ENCODE measurements at regions not wholly inside any gene's neighbourhood (a gene's known extent, or its start where the extent isn't known, plus 50 kb on each side); places are given as distances from the start of the nearest gene placed in this dataset.
"Not testable (repeated sequence)": the region's sequence is repeated elsewhere in the genome, so short reads cannot be mapped to it uniquely, and the experiment has no call there.

- no peak for DNase-seq
Measured at GRCh38 chr12:89225808-89226411, 126.4 kb downstream of the DUSP6 start.

DNA sequence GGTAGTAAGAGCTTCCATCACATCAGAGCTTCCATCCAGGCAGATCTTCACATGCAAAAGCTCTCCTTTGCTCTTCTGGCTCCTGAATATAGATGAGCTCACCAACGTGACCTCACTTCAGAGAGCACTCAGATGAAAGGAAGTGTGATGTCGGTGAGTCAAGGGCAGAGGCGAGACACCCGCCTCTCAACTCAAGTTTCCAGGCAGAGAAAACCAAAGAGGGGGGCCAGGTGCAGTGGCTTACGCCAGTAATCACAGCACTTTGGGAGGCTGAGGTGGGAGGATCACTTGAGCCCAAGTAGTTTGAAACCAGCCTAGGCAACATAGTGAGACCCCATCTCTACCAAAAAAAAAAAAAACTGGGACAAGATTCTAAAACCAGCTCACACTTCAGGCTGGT is 126.9 kb downstream of the DUSP6 start:
- no peak for DNase-seq

- not testable (repeated sequence) for DNase-seq
Measured at GRCh38 chr12:89222580-89222979, 129.7 kb downstream of the DUSP6 start.

GRCh38 chr12:89217472-89217871 is 134.8 kb downstream of the DUSP6 start:
- DNase-seq: no peak

DNA sequence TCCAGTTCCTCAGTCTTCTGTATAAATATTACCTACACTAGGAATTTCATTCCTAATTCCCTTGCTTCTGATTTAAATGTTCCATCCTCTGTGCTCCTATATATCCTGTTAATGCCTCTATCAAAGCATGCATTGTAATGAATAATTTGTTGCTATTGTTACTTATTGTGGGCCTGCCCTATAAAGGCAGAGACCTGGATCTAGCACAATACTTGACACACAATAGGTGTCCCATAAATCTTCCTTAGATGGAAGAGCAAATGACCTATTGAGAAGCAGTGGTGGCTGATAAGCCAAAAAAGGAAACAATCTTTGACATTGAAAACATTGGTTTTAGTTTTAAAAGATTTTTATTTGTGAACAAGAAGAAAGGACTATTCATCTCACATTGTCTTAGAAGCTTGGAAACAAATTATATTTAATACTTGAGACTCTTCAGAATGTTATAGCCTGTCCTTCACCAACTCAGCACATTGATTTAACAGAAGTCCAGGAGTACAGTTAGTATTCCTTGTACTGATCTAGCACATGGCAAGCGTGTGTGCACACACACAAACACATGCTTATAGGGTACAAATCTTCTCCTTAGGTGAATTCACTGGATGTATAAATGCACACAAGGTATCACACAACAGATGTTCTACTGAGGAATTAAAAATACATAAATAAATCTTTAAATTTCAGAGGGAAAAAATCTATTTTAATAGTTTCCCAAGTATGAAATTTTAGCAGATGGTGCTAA is 135.9 kb downstream of the DUSP6 start:
- no peak for DNase-seq

DNA sequence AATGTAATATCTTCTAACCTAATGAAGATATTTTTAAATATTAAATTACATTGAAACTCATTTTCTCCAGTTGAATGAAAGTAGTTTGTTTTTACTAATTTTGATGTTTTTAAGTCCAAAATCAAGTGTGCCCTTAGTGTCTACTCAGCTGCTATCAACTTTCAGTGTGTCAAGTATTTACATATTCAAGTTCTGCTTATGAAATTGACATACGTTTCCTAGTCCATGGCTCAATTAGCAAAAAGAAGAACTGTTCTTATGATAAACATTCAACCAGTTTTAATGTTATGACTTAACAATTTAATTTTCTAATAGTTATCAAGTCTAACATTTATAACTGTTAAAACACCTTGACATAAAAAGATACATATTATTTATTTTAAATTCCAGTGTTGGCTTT is 137.1 kb downstream of the DUSP6 start:
- no peak for DNase-seq

DNA sequence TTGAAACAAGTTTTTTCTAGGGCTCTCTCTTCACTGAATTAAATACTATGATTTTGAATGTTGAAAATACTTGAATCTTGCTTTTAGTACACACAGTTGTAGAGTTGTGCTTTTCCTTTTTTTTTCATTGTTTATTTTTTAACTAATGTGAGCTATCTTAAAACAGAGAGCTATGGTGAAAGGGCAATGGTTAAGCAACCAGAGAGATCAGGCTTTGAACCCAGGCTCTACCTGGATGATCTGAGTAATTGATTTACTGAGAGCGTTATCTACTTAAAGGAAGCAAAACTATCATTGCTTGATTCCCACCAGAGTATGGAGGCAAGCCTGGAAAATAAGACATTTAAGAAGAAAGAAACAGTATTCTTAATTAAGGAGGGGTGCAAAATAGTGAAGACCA is 138.6 kb downstream of the DUSP6 start:
- no peak for DNase-seq

GRCh38 chr12:89213139-89213538 is 139.2 kb downstream of the DUSP6 start:
- DNase-seq: no peak

- DNase-seq: no peak
Measured at GRCh38 chr12:89212339-89212771, 139.9 kb downstream of the DUSP6 start.

DNA sequence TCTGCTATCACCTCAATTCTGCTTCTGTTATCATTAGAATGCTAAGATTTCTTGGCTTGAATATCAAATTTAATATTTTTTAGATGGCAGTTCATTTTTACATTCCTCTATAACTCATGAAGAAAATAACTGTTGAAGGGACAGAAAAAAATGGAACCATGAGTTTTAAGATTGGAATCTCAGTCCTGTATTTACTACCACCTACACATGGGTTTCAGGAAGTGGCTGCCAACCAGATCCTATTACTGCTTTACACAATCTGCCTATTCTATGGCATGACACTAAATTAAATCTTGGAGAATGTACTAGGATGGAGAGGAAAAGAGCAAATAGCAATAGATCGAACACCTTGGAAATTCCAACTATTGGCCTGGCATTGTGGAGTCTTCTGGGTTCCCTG is 140.8 kb downstream of the DUSP6 start:
- DNase-seq: no peak

DNA sequence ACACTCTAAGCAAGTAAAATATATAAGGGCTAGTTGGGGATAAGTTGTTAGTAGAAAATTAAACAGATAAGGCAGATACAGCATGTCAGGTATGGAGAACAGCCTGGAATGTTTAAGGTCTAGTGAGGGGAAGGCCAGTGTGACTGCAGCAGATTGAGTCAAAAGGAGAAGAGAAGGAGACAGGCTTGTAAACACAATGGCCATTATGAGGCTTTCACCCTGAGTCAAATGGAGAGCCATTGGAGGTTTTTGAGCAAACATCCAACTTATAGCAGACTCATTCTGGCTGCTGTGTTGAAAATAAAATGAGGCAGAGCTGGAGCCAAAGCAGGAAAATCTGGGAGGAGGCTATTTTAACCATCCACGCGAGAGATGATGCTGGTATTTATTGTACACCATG is 142.0 kb downstream of the DUSP6 start:
- no peak for DNase-seq

DNA sequence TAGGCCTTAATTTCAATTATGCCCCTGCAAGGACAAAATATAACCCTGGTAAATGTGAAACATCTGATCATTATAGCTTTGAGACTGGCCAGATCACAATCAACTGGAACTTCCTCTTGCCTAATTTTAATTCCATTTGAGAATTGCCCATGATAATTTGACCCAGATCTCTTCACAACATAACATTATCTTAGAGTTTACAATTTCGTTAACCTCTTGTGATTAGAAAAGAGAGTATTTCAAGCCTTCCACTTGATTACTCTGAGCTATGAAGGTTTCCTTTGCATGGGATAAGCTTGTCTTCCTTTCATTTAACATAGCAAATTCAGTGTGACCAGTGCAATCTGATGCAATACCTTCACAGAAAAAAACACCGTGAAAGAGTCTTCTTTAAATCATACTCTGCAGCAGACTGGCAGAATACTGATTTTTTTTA is 143.6 kb downstream of the DUSP6 start:
- DNase-seq: no peak

GRCh38 chr12:89206390-89206789 is 145.9 kb downstream of the DUSP6 start:
- no peak for DNase-seq

DNA sequence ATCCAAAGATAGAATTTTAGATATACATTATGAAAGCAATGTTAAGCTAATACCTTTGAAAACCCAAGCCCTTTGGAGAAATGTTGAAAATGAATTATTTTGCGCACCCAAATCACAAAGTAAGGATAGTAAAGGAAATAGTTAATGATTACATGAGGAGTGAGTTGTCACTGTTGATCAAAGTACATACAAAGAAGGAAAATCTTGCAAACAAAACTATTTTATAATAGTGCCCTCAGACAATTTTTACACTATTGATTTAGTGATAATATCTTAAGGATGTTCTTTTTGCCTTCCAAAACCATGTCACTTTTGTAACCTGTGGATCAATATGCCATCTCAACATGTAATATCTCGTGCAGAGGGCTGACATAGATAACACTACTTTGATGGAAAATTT is 146.8 kb downstream of the DUSP6 start:
- DNase-seq: no peak

DNA sequence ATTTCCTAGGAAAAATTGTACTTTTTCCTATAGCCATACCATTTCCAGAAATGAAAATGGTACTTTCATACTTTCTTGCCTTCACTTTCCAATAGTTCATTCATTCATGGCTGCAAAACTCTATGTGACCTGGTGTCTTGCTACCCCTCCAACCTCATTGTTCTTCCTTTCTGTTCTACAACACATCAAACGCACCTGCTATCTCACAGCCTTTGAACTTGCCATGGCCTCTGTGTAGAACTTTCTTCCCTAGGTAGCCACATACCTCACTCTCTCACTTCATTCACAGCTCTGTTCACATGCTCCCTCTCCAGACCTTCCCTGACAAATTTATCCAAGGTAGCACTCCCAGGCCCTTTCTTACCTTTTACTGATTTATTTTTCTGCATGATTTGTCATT is 149.2 kb downstream of the DUSP6 start:
- DNase-seq: no peak

- no peak for DNase-seq
Measured at GRCh38 chr12:89200217-89200616, 152.1 kb downstream of the DUSP6 start.

- no peak for DNase-seq
Measured at GRCh38 chr12:89195470-89195869, 156.8 kb downstream of the DUSP6 start.

DNA sequence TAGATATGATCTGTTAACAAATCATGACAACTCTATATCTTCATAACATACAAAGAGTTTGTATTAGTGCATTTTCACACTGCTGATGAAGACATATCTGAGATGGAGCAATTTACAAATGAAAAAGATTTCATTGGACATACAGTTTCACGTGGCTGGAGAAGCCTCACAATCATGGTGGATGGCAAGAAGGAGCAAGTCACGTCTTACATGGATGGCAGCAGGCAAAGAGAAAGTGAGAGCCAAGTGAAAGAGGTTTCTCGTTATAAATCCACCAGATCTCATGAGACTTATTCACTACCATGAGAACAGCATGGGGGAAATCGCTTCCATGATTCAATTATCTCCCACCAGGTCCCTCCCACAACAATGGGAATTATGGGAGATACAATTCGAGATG is 157.6 kb downstream of the DUSP6 start:
- no peak for DNase-seq

- no peak for DNase-seq
Measured at GRCh38 chr12:89192429-89192828, 159.9 kb downstream of the DUSP6 start.

- not testable (repeated sequence) for DNase-seq
Measured at GRCh38 chr12:89191597-89191996, 160.7 kb downstream of the DUSP6 start.

DNA sequence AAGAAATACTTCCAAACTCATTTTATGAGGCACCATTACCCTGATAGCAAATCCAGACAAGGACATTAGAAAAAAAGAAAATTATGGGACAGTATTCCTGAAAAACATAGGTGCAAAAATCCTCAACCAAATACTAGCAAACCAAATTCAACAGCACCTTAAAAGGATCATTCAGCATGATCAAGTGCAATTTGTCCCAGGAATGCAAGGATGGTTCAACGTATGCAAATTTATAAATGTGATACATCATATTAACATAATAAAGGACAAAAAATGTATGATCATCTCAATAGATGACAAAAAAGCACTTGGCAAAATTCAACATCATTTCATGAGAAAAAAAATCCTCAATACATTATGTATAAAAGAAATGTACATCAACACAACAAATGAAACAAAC is 162.9 kb downstream of the DUSP6 start:
- DNase-seq: no peak

GRCh38 chr12:89187507-89187906 is 164.8 kb downstream of the DUSP6 start:
- DNase-seq: no peak

DNA sequence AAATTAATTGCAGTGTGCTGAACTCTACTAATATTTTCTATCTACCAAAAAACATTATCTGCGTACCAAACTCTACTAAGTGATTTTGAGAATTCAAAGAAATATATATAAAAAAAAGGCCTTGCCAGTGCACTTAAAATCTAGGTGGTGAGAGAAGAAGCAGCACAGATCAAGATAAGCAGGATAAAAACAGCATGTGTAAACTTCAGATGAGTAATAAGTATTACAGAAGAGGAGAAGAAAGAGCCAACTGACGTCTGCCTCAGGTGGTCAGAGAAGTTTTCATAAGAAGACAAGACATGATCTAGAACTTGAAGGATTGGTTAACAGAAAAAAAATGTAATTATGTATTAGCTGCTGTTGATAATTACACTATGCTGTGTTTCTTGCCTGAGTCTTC is 166.4 kb downstream of the DUSP6 start:
- no peak for DNase-seq

- DNase-seq: no peak
Measured at GRCh38 chr12:89185181-89185580, 167.1 kb downstream of the DUSP6 start.

GRCh38 chr12:89183985-89184435 is 168.3 kb downstream of the DUSP6 start:
- DNase-seq: no peak
